C4-2B (cell line): ENCODE measurements at regions not wholly inside any gene's neighbourhood (a gene's known extent, or its start where the extent isn't known, plus 50 kb on each side); places are given as distances from the start of the nearest gene placed in this dataset.

Experiments
- H3K27ac ChIP-seq: fragments of 450-650 bp; 2 replicates; pipeline ENCODE4 v1.5.1; 2017
- CTCF ChIP-seq: fragments of 450-650 bp; conservative IDR thresholded peaks from 2 replicates; pipeline ENCODE4 v1.5.1; 2017; ENCODE audit warnings: mild to moderate bottlenecking
- ZFX ChIP-seq: fragments of 450-650 bp; IDR thresholded peaks from 2 replicates; pipeline ENCODE4 v1.6.1; 2017

GRCh38 chr2:7681881-7682461 is 764.8 kb downstream of the RNF144A start:
- TF ChIP-seq ZFX = no peak
- no peak for TF ChIP-seq CTCF
- H3K27ac ChIP-seq = no peak overlapping the region

- H3K27ac ChIP-seq = no peak overlapping the region
- TF ChIP-seq ZFX (no peak), CTCF (no peak)
Observed at GRCh38 chr2:7683196-7683595, 766.0 kb downstream of the RNF144A start.

GRCh38 chr2:7683708-7684107 is 766.5 kb downstream of the RNF144A start:
- no peak for TF ChIP-seq ZFX
- no peak for TF ChIP-seq CTCF

GRCh38 chr2:7685342-7686015 is 768.3 kb downstream of the RNF144A start:
- TF ChIP-seq ZFX (no peak), CTCF (no peak)
- no peak overlapping the region for H3K27ac ChIP-seq

More at GRCh38 chr2:7683708-7684107, 766.5 kb downstream of the RNF144A start:
- H3K27ac ChIP-seq = no peak overlapping the region

GRCh38 chr2:7686016-7686385 is 768.8 kb downstream of the RNF144A start:
- TF ChIP-seq ZFX (no peak), CTCF (no peak)

GRCh38 chr2:7691961-7692656 is 774.9 kb downstream of the RNF144A start:
- no peak overlapping the region for H3K27ac ChIP-seq
- TF ChIP-seq ZFX = no peak
- TF ChIP-seq CTCF = no peak

More at GRCh38 chr2:7686016-7686385, 768.8 kb downstream of the RNF144A start:
- H3K27ac ChIP-seq = no peak overlapping the region

GRCh38 chr2:7692657-7693161 is 775.5 kb downstream of the RNF144A start:
- no peak overlapping the region for H3K27ac ChIP-seq
- TF ChIP-seq ZFX (no peak), CTCF (no peak)
